Renal pelvis (tissue), 1 donor: ENCODE measurements at regions not wholly inside any gene's neighbourhood (a gene's known extent, or its start where the extent isn't known, plus 50 kb on each side); places are given as distances from the start of the nearest gene placed in this dataset.
"Not testable (repeated sequence)": the region's sequence is repeated elsewhere in the genome, so short reads cannot be mapped to it uniquely, and the experiment has no call there.

Experiments
- DNase-seq: peaks from one replicate; pipeline ENCODE4 v3.0.0-alpha.2; 2013

DNA sequence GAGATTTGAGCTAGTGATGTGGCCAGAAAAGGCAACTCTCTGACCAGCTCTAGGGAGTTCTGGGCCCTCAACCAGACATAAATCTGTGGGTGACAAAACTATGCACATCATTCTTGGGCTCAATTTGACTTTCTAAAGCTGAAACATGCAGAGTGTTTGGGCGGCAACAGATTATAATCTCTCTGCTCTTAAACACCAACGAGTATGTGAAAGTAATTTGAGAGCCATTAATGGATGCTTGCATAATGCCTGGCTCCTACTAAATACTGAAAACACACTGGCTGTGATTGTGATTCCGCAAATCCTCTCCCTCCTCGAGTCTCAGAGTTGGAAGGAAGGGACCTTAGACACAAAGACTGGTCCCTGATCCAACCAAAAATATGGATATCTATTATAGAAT lies 186.7 kb downstream of the UACA start:
- no peak for DNase-seq

GRCh38 chr15:70576276-70576675 lies 187.1 kb downstream of the UACA start:
- DNase-seq: no peak

- peak; percentile 86 for DNase-seq
These were observed 187.8 kb downstream of the UACA start for GRCh38 chr15:70575231-70576226.

DNA sequence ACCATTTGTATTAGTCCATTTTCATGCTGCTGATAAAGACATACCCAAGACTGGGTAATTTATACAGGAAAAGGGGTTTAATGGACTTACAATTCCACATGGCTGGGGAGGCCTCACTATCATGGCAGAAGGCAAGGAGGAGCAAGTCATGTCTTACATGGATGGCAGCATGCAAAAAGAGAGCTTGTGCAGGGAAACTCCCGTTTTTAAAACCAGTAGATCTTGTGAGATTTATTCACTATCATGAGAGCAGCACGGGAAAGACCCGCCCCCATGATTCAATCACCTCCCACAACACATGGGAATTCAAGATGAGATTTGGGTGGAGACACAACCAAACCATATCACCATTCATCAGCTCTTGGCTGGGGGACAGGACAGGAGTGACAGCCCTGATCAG lies 189.0 kb downstream of the UACA start:
- not testable (repeated sequence) for DNase-seq

GRCh38 chr15:70573121-70573850 lies 190.1 kb downstream of the UACA start:
- no peak for DNase-seq

DNA sequence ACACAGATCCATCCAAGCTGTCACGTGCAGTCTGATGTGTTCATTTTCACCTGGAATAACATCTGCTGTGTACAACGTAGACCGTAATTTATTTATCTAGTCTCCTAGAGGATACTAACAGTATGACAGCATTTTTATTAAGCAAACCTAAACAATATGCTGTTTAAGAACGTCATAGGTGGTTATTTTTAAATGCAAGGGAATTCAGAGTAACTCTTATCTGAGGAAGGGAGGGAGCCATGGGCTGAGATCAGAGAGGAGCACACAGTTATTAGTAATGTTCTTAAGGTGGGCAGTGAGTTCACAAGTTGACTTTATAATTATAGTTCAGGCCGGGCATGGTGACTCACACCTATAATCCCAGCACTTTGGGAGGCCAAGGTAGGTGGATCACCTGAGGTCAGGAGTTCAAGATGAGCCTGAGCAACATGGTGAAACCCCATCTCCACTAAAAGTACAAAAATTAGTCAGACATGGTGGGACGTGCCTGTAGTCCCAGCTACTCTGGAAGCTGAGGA lies 193.6 kb downstream of the UACA start:
- no peak for DNase-seq

DNA sequence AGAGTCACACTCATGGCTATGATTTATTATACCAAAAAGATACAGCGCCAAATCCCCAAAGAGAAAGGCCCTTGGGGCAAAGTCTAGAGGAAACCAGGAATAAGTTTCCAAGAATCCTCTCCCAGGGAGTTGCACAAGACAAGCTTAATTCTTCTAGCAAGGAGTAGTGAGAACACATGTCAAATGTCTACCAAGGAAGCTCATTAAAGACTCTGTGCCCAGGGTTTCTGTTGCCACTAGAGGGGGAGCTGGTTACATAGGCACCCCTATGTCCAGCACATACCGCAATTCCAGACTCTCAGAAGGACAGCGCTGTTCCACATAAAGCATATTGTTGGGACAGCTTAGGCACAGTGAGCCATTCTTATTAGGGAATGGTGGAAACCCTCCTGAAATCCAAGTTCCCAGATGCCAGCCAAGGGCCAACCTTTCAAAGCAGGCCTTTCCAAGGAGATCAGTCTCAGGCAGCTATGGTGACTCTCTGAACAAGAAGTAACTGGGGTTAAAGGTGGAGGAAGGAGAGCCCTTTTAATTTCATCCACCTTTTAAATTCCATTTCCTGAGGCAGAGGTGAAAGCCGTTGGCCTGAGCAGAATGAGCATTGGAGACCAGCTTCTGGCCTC lies 194.2 kb downstream of the UACA start:
- peak; percentile 62 for DNase-seq

GRCh38 chr15:70566989-70567388 lies 196.4 kb downstream of the UACA start:
- DNase-seq: no peak

DNA sequence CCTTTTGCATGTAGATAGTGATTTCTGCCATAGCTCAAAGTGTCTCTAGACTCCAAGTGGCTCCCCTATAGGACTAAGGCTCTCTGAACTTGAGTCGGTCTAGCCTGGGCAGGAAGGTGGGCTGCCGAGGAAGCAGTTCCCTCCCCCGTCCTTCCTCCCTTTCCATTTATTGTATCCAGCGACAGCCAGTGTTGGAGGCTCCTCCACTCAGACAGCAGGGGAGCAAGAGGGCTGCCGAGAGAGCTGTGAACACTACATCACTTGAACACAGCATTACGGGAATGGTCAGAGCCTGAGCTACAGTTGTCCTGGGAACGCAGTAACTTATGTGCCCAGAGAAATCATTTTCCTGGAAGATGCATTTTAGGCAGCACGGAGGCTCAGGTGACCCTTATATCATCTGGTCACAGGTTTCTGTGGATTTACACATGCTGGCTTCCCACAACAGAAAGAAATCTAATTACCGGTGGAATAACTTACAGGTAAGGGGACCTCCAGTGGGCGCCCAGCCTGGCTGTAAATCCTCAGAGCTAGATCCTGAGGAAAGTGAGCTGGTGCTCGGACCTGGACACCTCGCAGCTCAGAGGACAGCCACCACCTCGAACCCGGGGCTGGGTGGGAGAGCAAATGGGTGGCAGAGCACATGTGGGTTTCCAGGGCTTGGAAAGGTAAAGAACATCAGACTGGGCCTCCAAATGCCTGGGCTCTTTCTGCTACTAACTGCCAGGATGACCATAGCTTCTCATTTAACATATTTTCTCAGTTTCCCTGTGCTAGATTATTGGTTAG lies 197.1 kb downstream of the UACA start:
- peak; percentile 64 for DNase-seq

- no peak for DNase-seq
These were observed 199.7 kb downstream of the UACA start for GRCh38 chr15:70563561-70564095.

DNA sequence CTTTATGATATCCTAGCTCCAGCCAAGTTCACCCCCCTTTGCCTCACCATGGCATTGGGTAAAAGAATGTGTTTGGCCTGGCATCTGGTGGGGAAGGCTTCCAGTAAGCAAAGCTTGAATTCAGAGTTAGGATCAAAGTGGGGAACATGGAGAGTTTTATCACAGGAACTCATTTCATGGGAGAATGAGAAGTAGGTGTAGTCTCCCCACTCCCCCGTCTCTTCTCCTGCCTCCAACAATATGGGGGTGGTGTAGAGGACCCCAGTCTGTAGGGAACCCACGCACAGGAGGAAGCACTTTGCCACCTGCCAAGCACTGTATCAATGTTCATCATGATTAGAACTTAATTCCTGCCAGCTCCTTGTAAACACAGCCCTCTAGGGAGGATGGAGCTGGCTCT lies 200.5 kb downstream of the UACA start:
- no peak for DNase-seq

- DNase-seq: no peak
These were observed 201.5 kb downstream of the UACA start for GRCh38 chr15:70561885-70562284.

- no peak for DNase-seq
These were observed 202.6 kb downstream of the UACA start for GRCh38 chr15:70560617-70561328.

DNA sequence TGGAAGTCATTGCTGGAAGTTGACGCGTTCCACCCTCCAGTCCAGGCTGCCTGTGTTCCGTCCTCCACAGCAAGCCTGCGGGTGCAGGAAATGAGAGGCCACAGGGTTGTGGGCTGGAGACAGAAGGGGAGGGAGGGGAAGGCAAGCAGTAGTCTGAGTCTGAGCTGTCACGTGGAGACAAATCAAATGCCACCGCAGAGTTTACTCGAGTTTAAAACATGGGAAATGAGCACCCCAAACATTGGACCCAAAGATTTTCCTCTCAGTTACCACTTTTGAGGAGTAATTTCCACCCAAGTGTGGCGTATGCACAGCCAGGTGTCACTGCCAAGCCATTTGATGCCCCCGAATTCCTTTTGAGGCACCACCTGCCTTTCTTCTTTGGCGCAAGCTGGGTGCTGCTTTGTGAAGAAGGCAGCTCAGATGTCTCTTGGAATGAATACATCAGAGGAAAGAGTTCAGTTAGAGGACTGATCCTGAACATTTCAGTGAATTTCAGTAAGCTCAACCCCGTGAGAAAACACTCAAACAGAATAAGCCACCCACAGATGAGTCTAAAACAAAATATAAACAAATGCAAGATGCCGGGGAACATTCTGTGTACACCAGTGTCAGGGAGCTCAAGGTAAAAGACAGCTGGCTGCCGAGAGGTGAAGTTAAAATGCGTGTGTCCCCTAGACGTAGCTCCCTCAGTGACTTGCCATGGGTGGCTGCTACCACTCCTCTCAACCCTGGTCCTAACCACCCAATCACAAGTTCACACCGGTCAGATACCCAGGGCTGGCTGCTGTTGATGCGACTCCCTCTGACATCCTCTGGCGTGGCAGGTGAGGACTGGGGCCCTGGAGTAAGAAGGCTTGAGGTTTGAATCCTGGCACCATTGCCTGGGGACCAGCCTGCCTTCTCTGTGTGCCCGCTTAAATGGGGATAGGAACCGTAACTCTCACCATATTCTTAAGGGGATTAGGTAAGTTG lies 203.8 kb downstream of the UACA start:
- DNase-seq: peak; percentile 59

- DNase-seq: no peak
These were observed 204.7 kb downstream of the UACA start for GRCh38 chr15:70558406-70559264.

DNA sequence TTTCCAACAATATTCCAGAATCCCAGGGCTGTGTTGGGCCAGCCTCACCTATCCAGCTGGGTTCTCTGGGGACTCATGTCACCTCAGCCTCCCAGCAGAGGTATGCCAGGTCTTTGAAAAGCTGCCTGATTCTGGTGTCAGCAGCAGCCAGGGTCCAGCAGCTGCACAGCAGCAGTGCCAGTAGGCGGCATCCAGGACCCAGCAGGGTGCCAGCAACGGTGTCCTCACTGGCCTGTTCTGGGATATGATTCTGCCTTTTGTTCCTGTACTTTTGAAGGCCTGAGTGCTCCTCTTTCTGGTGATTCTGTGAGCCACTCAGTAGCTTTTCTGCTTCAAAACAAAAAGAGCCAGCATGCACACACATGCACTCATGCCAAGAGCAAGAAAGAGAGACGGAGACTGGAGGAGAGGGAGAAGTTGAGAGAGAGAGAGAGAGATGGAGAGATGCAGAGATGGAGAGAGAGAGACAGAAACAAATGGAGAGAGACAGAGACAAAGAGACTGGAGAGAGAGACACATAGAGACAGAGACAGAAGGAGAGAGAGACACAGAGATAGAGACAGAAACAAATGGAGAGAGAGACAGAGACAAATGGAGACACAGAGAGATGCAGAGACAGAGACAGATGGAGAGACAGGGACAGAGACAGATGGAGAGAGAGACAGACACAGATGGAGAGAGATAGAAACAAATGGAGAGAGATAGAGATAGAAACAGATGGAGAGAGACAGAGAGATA lies 205.7 kb downstream of the UACA start:
- no peak for DNase-seq

DNA sequence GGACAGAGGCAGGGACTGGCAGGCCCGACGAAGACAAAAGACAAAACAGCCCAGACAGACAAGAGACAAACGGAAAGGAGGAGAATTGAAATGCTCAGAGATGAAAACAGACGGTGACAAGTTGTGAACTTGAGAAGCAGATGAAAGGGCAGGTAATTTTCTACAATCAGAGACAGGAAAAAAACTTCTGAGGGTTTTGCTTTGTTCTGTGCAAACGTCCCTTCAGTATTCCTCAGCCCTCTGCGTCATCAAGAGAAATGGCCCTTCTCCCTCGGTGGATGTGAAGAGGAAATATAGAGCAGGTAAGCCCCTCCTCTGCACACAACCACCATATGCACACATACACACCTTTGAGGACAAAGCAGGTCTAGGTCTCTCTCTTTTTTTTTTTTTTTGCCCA lies 206.6 kb downstream of the UACA start:
- DNase-seq: no peak
